ENCODE measurements at regions not wholly inside any gene's neighbourhood (a gene's known extent, or its start where the extent isn't known, plus 50 kb on each side); places are given as distances from the start of the nearest gene placed in this dataset.

DNA sequence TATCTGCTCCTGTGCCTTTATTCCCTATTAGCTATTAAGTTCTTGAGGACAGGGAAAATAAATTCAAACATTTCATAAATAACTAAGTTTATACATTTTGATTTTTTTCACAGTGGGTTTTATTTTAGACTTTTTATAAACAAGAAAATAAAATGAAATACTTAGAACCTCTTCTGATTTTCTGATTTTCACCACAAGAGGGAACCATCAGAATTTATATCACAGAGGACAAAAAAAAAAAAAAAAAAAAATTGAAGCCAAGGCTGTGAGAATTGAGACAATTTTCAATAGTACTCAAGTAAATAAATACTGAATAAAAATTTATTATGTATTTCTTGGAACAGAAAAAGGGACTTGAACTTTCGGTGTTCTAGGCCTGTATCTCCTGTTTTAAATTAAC is 288.1 kb downstream of the SH3BGRL start:
- no peak overlapping the region for H4K5ac ChIP-seq (ENCODE audit: insufficient read length, low read depth, low read length)
- no peak overlapping the region for H3K4me3 ChIP-seq (ENCODE audit: extremely low read depth in 1 of 4, insufficient read depth in 2 of 4, low read depth in 3 of 4, low read length in 4 of 4)
- H2AFZ ChIP-seq (ENCODE audit: low read length), result no peak overlapping the region
- H2BK5ac ChIP-seq (ENCODE audit: low read depth, low read length), result no peak overlapping the region
- H3K4me2 ChIP-seq (ENCODE audit: insufficient read depth in 1 of 2, low read depth in 2 of 2, low read length in 2 of 2), result no peak overlapping the region
- no peak overlapping the region for H3K23ac ChIP-seq (ENCODE audit: insufficient read length)
- H2BK15ac ChIP-seq (ENCODE audit: low read length), result no peak overlapping the region
- H2BK120ac ChIP-seq (replicated peaks; ENCODE audit: low read depth, low read length), result no peak overlapping the region
- no peaks in the 10 kb centered on the region for H3K27me3 ChIP-seq (replicated peaks in 1 of 4; ENCODE audit: control insufficient read depth in 3 of 4, extremely low read depth in 1 of 4, insufficient read depth in 3 of 4, low read length in 3 of 4)
- 70% methylated on average over 1 of the region's 1 CpG; no CpG with 5 or more reads in 1 of the 2 experiments for WGBS, 2 experiments (ENCODE audit: extremely low coverage in 1 of 2, insufficient coverage in 1 of 2, insufficient read length in 1 of 2, insufficient replicate concordance in 2 of 2, low coverage in 1 of 2, low lambda C conversion rate in 2 of 2, missing lambda C conversion rate in 1 of 2)
- ChIA-PET POLR2A (ENCODE audit: partially characterized antibody) (no interaction called here), CTCF (ENCODE audit: partially characterized antibody) (interaction anchor here (0.8 to 1.5 kb wide), 2 partner anchors 11 to 66 kb away, joined by 3 to 4 read pairs; no protein-coding TSS in a partner anchor)
- H3K23me2 ChIP-seq (ENCODE audit: low read depth, low read length), result no peaks in the 10 kb centered on the region
- no peak overlapping the region for H3K18ac ChIP-seq (ENCODE audit: extremely low read depth, low read length)
- H3K79me2 ChIP-seq (ENCODE audit: control insufficient read depth in 1 of 2, insufficient read depth in 2 of 2, low read length in 2 of 2), result no peaks in the 10 kb centered on the region
- no peaks in the 10 kb centered on the region for H3K36me3 ChIP-seq (ENCODE audit: control insufficient read depth in 2 of 4, insufficient read depth in 4 of 4, low read length in 3 of 4)
- no peaks in the 10 kb centered on the region for H3K79me1 ChIP-seq (ENCODE audit: low read depth, low read length)
- H2BK12ac ChIP-seq (ENCODE audit: low read depth, low read length), result no peak overlapping the region
- H3K9ac ChIP-seq (replicated peaks in 1 of 4; ENCODE audit: extremely low read depth in 1 of 4, low read depth in 3 of 4, low read length in 3 of 4), result no peak overlapping the region
- no peak overlapping the region for H4K91ac ChIP-seq (replicated peaks; ENCODE audit: insufficient read length, low read length)
- H3K9me3 ChIP-seq (ENCODE audit: insufficient read depth in 2 of 2, low read depth in 1 of 2, low read length in 1 of 2), result no peaks in the 10 kb centered on the region
- no peak overlapping the region for H2AK5ac ChIP-seq (ENCODE audit: low read depth, low read length)
- TF ChIP-seq RAD21 (IDR thresholded peaks at IDR 0.05 in 1 of 2, conservative IDR thresholded peaks at IDR 0.05 in 1 of 2; ENCODE audit: low read depth in 2 of 2, low read length in 2 of 2) (peak in 1 of 2 experiments; percentile 28; a peak in 2 of 4 replicates), ATF3 (IDR thresholded peaks at IDR 0.05; ENCODE audit: insufficient read depth, low read depth, low read length) (no peak)
- no peak for DNase-seq (ENCODE audit: low read depth in 1 of 2, low spot score in 2 of 2)
- H3K4me1 ChIP-seq (replicated peaks in 1 of 4; ENCODE audit: control insufficient read depth in 3 of 4, insufficient read depth in 4 of 4, low read length in 3 of 4), result no peaks in the 10 kb centered on the region
- H4K20me1 ChIP-seq (replicated peaks in 1 of 2; ENCODE audit: control insufficient read depth in 1 of 2, insufficient read depth in 2 of 2, low read length in 2 of 2), result no peaks in the 10 kb centered on the region
- no peak overlapping the region for H4K8ac ChIP-seq (ENCODE audit: extremely low read depth, insufficient read depth, low read length)
- no peak overlapping the region for H3K14ac ChIP-seq (ENCODE audit: insufficient read length)
- FAIRE-seq, result no peak
- no peak overlapping the region for H3K27ac ChIP-seq (ENCODE audit: low read depth, low read length)
- H3K56ac ChIP-seq (replicated peaks; ENCODE audit: insufficient read length, low read depth, low read length), result no peak overlapping the region
- H3K4ac ChIP-seq (replicated peaks; ENCODE audit: insufficient read length, low read depth, low read length), result no peak overlapping the region
- H2BK20ac ChIP-seq (ENCODE audit: low read length), result no peak overlapping the region

Data from H1 (cell line).